ENCODE measurements at regions not wholly inside any gene's neighbourhood (a gene's known extent, or its start where the extent isn't known, plus 50 kb on each side); places are given as distances from the start of the nearest gene placed in this dataset.

- ATAC-seq (no peak), DNase-seq (peak in 1 of 2 donors; percentile 1)
- intact Hi-C loops (cut with DNase I) = no loop called here
- Histone ChIP-seq H3K27ac (no peak overlapping the region), H3K9me3 (no peaks in the 10 kb centered on the region), H3K4me3 (no peak overlapping the region), H3K36me3 (no peaks in the 10 kb centered on the region), H3K4me1 (peaks cover 0 to 2% (median 0%) of the 10 kb centered on the region in 9 donors), H3K27me3 (peaks cover 0 to 80% (median 31%) of the 10 kb centered on the region in 7 donors)
- WGBS, 2 donors = 75 to 81% methylated on average over 15 of the region's 15 CpGs
- TF ChIP-seq, protein P1, sequence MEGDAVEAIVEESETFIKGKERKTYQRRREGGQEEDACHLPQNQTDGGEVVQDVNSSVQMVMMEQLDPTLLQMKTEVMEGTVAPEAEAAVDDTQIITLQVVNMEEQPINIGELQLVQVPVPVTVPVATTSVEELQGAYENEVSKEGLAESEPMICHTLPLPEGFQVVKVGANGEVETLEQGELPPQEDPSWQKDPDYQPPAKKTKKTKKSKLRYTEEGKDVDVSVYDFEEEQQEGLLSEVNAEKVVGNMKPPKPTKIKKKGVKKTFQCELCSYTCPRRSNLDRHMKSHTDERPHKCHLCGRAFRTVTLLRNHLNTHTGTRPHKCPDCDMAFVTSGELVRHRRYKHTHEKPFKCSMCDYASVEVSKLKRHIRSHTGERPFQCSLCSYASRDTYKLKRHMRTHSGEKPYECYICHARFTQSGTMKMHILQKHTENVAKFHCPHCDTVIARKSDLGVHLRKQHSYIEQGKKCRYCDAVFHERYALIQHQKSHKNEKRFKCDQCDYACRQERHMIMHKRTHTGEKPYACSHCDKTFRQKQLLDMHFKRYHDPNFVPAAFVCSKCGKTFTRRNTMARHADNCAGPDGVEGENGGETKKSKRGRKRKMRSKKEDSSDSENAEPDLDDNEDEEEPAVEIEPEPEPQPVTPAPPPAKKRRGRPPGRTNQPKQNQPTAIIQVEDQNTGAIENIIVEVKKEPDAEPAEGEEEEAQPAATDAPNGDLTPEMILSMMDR (IDR thresholded peaks at IDR 0.05) = no peak
These were observed 124.2 kb upstream of the B3GAT1 start for GRCh38 chr11:134536219-134536618.

DNA sequence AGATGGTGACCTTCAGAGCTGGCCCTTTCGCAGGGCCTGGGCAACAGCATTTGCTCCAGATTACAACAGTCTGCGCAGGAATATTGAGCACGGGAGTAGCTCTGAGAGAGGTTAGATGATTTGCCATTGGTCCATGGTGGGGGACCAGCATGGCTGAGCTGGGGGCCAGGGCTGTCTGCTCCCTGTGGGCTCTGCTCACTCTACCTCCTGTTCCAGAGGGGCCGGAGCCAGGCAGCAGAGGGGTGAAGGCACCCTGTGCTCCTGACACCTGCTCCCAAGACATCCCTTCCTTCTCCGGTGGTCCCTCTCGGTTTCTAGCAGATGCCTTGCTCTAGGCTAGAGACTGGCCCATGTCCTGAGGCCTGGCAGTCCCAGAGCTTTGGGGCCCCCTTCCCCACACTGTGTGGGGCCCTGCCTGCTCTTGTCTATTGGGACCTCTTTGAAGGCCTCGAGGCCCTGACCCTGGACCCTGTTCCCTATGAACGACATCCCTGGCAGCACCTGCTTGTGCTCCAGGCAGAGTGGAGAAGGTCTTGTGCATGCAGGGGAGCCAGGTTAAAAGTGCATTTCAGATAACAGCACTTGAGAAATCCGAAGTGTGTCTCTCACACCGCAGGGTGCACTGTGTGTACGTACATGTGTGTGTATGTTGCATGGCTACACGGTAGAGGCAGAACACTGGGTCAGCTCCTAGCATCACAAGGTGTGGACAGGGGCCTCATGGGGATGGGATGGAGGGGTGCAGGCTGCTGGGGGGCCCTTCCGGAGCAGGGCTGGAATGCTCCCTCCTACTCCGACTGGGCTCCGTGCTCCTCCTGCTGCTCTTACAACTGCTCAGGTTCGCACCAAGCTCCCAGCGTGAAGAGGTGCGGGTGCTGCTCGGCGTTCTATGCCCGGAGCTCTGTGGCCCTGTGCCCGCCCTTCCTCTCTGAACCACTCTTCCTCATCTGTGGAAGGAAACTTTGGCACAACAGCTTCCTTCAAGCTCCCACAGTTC lies 123.3 kb upstream of the B3GAT1 start:
- no peak for ATAC-seq
- peaks cover 0 to 86% (median 31%) of the 10 kb centered on the region in 7 donors for H3K27me3 ChIP-seq

DNA sequence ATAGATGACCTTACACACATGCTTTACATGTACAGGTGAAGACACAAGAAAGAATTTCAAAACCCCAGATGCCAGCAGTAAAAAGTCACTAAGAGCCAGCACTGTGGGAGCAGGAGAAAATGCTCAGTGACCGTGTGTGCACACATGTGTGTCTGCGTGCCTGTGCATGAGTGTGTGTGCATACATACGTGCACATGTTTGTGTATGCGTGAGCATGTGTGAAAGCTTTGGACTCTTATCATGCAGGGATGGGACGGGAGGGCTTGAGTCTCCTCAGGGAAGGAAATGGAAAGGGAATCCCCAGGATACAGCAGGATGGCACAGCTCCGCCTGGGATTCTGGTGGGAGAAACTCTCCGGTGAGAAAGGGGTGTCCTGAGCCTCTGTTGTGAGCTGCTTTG lies 121.5 kb upstream of the B3GAT1 start:
- WGBS, 2 donors = 79 to 82% methylated on average over 7 of the region's 7 CpGs
- DNase-seq = no peak
- intact Hi-C loops (cut with DNase I) = no loop called here

More for the DNA sequence above, 123.3 kb upstream of the B3GAT1 start:
- DNase-seq = peak in 1 of 2 donors; percentile 2
- Histone ChIP-seq H3K4me1 (peaks cover 0 to 5% (median 0%) of the 10 kb centered on the region in 9 donors), H3K9me3 (no peaks in the 10 kb centered on the region), H3K4me3 (no peak overlapping the region), H3K36me3 (no peaks in the 10 kb centered on the region), H3K27ac (no peak overlapping the region)
- 74 to 77% methylated on average over 22 of the region's 22 CpGs for WGBS, 2 donors
- intact Hi-C loops (cut with DNase I) = no loop called here
- TF ChIP-seq, protein P1 (IDR thresholded peaks at IDR 0.05) = no peak

GRCh38 chr11:134532921-134533421 lies 120.9 kb upstream of the B3GAT1 start:
- Histone ChIP-seq H3K9me3 (no peaks in the 10 kb centered on the region), H3K4me1 (peaks cover 0 to 5% (median 0%) of the 10 kb centered on the region in 9 donors), H3K27ac (no peak overlapping the region), H3K27me3 (peaks cover 0 to 84% (median 21%) of the 10 kb centered on the region in 7 donors), H3K36me3 (no peaks in the 10 kb centered on the region), H3K4me3 (no peak overlapping the region)
- intact Hi-C loops (cut with DNase I) = no loop called here
- DNase-seq (peak in 1 of 2 donors; percentile 2), ATAC-seq (peak in 1 of 8 donors; percentile 48)
- TF ChIP-seq, protein P1 (IDR thresholded peaks at IDR 0.05) = no peak
- WGBS, 2 donors = 85 to 89% methylated on average over 13 of the region's 13 CpGs

More for the DNA sequence above, 121.5 kb upstream of the B3GAT1 start:
- H3K27me3 ChIP-seq = peaks cover 0 to 84% (median 27%) of the 10 kb centered on the region in 7 donors
- H3K4me1 ChIP-seq = peaks cover 0 to 5% (median 0%) of the 10 kb centered on the region in 9 donors
- H3K9me3 ChIP-seq = no peaks in the 10 kb centered on the region
- no peak for ATAC-seq
- TF ChIP-seq, protein P1 (IDR thresholded peaks at IDR 0.05) = no peak
- no peak overlapping the region for H3K27ac ChIP-seq
- H3K4me3 ChIP-seq = no peak overlapping the region
- H3K36me3 ChIP-seq = no peaks in the 10 kb centered on the region

Data from heart right ventricle (tissue), 16 donors.